ENCODE measurements at regions not wholly inside any gene's neighbourhood (a gene's known extent, or its start where the extent isn't known, plus 50 kb on each side); places are given as distances from the start of the nearest gene placed in this dataset.

DNA sequence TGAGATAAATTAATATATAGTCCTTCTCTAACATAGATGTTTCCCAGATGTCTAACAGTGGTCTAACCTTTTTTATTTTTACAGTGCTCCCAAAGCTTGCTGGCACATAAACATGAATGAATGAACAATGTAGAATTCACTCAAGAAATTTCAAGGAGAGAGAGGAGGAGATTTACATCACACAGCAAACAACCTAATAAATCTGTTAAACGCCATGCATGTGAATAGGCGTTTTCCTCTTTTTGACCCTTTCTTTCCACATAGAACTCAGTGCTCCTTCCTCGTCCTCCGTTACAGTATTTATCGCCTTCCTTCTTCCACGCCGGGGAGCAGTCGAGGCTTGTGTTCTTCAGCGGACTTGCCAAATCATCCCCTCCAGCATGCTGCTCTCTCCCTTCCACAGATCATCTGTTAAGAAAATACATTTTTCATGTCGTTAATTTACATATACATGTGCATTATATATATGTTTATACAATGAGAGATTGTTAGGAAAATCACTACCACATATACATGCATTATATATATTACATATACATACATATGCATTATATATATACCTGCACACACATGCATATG lies 93.0 kb downstream of the SLC35B3 start:
- TF ChIP-seq CTCF (conservative IDR thresholded peaks at IDR 0.05), result no peak
- no peak for TF ChIP-seq ZFX (IDR thresholded peaks at IDR 0.05)
